ENCODE measurements at regions not wholly inside any gene's neighbourhood (a gene's known extent, or its start where the extent isn't known, plus 50 kb on each side); places are given as distances from the start of the nearest gene placed in this dataset.

DNA sequence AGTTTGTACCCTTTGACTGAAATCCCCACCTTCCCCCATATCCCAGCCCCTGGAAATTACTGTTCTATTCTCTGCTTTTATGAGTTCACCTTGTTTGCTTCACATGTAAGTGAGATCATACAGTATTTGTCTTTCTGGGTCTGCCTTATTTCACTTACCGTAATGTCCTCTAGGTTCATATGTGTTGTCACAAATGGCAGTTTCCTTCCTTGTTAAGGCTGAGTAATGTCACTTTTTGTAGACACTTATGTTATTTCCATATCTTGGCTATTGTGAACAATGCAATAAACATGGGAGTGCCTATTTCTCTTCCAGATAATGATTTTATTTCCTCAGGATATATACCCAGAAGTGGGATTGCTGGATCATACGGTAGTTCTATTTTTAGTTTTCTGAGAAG is 272.3 kb downstream of the MRPS30 start:
- TF ChIP-seq, protein P1, sequence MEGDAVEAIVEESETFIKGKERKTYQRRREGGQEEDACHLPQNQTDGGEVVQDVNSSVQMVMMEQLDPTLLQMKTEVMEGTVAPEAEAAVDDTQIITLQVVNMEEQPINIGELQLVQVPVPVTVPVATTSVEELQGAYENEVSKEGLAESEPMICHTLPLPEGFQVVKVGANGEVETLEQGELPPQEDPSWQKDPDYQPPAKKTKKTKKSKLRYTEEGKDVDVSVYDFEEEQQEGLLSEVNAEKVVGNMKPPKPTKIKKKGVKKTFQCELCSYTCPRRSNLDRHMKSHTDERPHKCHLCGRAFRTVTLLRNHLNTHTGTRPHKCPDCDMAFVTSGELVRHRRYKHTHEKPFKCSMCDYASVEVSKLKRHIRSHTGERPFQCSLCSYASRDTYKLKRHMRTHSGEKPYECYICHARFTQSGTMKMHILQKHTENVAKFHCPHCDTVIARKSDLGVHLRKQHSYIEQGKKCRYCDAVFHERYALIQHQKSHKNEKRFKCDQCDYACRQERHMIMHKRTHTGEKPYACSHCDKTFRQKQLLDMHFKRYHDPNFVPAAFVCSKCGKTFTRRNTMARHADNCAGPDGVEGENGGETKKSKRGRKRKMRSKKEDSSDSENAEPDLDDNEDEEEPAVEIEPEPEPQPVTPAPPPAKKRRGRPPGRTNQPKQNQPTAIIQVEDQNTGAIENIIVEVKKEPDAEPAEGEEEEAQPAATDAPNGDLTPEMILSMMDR (IDR thresholded peaks at IDR 0.05; ENCODE audit: low read depth, low read length): no peak
- TF ChIP-seq EZH2phosphoT487 (IDR thresholded peaks at IDR 0.05; ENCODE audit: low read depth): no peak
